HG03469 (cell line): ENCODE measurements at regions not wholly inside any gene's neighbourhood (a gene's known extent, or its start where the extent isn't known, plus 50 kb on each side); places are given as distances from the start of the nearest gene placed in this dataset.

Experiments used
- ATAC-seq: cut with Tn5 transposase; IDR thresholded peaks from one replicate; pipeline ENCODE4 v1.9.1; 2021; ENCODE audit warnings: mild to moderate bottlenecking, moderate library complexity, moderate number of reproducible peaks; ENCODE audit not compliant: unreplicated experiment

- no peak for ATAC-seq
Observed at GRCh38 chr3:18779704-18780103, 354.6 kb upstream of the SATB1 start.

- ATAC-seq = no peak
Observed at GRCh38 chr3:18778598-18778997, 353.5 kb upstream of the SATB1 start.

GRCh38 chr3:18778094-18778493 is 353.0 kb upstream of the SATB1 start:
- no peak for ATAC-seq

GRCh38 chr3:18775501-18775900 is 350.4 kb upstream of the SATB1 start:
- no peak for ATAC-seq

- ATAC-seq = no peak
Observed at GRCh38 chr3:18774319-18775088, 349.4 kb upstream of the SATB1 start.

- no peak for ATAC-seq
Observed at GRCh38 chr3:18772699-18773305, 347.7 kb upstream of the SATB1 start.

- no peak for ATAC-seq
Observed at GRCh38 chr3:18771931-18772330, 346.8 kb upstream of the SATB1 start.

- no peak for ATAC-seq
Observed at GRCh38 chr3:18770800-18771199, 345.7 kb upstream of the SATB1 start.

GRCh38 chr3:18767756-18768303 is 342.7 kb upstream of the SATB1 start:
- no peak for ATAC-seq

- ATAC-seq = no peak
Observed at GRCh38 chr3:18766974-18767373, 341.8 kb upstream of the SATB1 start.

- no peak for ATAC-seq
Observed at GRCh38 chr3:18765662-18766061, 340.5 kb upstream of the SATB1 start.

- no peak for ATAC-seq
Observed at GRCh38 chr3:18765161-18765560, 340.0 kb upstream of the SATB1 start.

- no peak for ATAC-seq
Observed at GRCh38 chr3:18761530-18761929, 336.4 kb upstream of the SATB1 start.

GRCh38 chr3:18758047-18758704 is 333.0 kb upstream of the SATB1 start:
- peak; percentile 84 for ATAC-seq

- ATAC-seq = no peak
Observed at GRCh38 chr3:18757476-18757875, 332.3 kb upstream of the SATB1 start.

- ATAC-seq = no peak
Observed at GRCh38 chr3:18752273-18752934, 327.3 kb upstream of the SATB1 start.

- ATAC-seq = no peak
Observed at GRCh38 chr3:18751514-18751913, 326.4 kb upstream of the SATB1 start.

GRCh38 chr3:18747383-18747782 is 322.2 kb upstream of the SATB1 start:
- peak; percentile 60 for ATAC-seq

GRCh38 chr3:18745472-18745871 is 320.3 kb upstream of the SATB1 start:
- ATAC-seq = no peak

GRCh38 chr3:18744472-18744871 is 319.3 kb upstream of the SATB1 start:
- ATAC-seq = no peak

- ATAC-seq = no peak
Observed at GRCh38 chr3:18743761-18744160, 318.6 kb upstream of the SATB1 start.
